Coronary artery (tissue), 2 donors: ENCODE measurements at regions not wholly inside any gene's neighbourhood (a gene's known extent, or its start where the extent isn't known, plus 50 kb on each side); places are given as distances from the start of the nearest gene placed in this dataset.

Experiments
- DNase-seq: peaks from one replicate; pipeline ENCODE4 v3.0.0-alpha.2; 2017; ENCODE audit warnings: low spot score
- H3K27ac ChIP-seq, 2 donors: fragments of 200-600 bp; sonication (generic); one replicate each; pipeline ENCODE4 v1.5.1; 2016 to 2019
- H3K4me3 ChIP-seq: fragments of 200-600 bp; sonication (generic); 2 replicates; pipeline ENCODE4 v1.5.1; 2016; ENCODE audit warnings: mild to moderate bottlenecking, moderate library complexity
- CTCF ChIP-seq: fragments of 200-600 bp; sonication (generic); IDR thresholded peaks from one replicate; pipeline ENCODE4 v1.5.1; 2019; ENCODE audit warnings: antibody characterized with exemption

DNA sequence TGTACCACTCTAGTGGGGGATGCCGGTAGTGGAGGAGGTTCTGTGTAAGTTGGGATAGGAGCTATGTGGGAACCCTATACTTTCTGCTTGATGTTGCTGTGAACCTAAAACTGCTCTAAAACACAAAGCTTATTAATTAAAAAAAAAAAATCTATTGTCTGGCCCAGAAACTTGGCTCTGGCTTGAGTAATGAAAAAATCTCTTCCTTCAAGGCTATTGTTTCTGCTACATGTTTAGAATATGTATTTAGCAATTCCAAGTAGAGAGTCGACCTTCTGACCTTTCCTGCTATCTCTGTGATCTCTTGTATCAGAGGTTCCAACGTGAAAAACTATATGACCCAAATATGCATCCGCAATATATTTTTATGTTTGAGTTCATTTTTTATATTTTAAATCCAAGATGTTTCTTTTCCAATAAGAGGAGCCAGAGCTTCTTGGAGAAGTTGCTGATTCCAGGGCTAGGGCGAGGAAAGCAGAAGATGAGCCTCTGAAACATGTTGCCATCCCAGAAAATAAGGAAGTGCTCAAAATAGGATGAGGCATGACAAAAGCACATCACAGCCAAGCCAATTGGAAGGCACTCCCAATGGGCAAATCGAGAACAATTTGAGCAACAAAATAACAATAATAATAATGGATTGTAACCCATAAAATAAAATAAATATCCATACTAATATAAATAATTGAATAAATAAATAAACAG is 184.6 kb upstream of the TMEM260 start:
- no peak for DNase-seq
- no peak for TF ChIP-seq CTCF
- no peak overlapping the region for H3K27ac ChIP-seq

DNA sequence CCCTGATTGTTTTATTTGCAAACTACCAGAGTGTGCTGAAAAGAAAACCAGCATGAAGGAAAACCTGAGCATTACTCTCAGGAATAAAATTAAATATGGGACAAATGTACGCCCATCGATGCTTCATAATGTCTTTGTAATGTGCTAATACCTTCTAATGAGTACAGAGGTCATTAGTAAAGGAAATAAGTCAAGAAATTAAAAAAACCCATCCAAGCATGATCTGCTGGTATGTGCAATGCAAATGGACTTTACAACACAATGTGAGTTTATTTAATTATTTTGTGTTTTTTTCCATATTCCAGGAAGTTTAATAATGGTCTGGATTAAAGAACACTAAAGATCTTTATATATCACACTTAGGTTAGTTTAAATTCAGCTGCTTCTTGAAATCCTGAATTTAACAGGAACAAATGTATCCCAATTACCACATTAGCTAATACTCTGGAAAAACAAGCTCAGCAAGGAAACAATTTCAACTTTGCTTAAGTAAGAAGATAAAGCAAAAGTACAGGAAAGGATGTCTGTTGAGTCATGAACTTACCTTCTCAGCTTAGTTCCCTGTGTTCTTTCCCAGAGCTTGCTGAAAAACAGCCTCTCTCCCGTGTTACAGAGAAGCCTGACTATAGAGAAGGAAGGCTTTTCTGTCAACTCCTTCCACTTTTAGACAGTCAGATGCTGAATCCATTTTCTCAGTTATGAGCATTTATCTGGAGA is 179.3 kb upstream of the TMEM260 start:
- no peak for TF ChIP-seq CTCF
- no peak overlapping the region for H3K4me3 ChIP-seq
- DNase-seq, result no peak
- no peak overlapping the region for H3K27ac ChIP-seq

More for the DNA sequence above, 184.6 kb upstream of the TMEM260 start:
- H3K4me3 ChIP-seq, result no peak overlapping the region

DNA sequence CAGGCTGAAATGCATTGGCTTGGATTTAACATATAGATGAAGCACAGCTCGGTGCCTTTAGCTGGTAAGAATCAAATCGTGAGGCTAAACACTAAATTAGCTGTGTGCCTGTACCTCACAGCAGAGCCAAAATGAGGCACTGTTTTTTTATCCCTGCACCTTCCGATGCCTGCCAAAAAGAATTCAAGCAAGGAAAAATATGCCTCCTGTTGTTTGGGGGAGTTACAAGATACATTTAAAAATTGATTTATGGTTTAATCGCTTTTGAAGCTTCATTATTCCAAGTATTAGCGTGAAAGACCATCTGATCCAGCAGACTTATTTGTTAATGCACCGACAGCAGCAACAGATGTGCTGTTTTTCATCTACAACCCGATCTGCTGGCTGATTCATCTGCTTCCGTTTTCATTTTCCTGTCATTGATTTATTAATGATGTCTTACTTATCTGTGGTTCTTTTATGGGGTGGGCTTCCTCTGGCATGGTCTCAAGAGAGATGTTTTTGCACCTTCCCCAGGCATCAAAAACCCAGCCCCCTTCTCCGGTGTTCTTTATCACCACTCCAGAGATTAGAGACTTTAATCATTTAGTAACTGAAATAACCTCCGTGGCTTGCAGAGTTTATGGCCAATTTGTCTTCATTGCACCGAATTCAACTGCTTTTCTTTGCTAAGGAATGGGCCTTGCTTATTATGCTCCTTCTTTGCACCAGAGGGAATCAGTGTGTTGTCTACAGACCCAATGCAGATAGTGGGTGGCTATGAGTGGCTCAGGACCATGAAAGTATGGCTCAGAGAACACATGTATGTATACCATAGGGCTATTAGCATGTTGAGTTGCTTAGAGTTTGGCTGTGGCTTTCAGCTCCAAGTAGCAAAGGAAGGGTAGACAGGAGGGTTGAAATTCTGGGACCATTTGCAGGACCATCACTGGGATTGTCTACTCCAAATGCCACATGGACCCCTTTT is 166.8 kb upstream of the TMEM260 start:
- DNase-seq, result no peak
- no peak for TF ChIP-seq CTCF
- Histone ChIP-seq H3K4me3 (no peak overlapping the region), H3K27ac (no peak overlapping the region)

GRCh38 chr14:56413721-56414120 is 165.9 kb upstream of the TMEM260 start:
- H3K27ac ChIP-seq, result no peak overlapping the region
- no peak for DNase-seq
- H3K4me3 ChIP-seq, result no peak overlapping the region
- TF ChIP-seq CTCF, result no peak

DNA sequence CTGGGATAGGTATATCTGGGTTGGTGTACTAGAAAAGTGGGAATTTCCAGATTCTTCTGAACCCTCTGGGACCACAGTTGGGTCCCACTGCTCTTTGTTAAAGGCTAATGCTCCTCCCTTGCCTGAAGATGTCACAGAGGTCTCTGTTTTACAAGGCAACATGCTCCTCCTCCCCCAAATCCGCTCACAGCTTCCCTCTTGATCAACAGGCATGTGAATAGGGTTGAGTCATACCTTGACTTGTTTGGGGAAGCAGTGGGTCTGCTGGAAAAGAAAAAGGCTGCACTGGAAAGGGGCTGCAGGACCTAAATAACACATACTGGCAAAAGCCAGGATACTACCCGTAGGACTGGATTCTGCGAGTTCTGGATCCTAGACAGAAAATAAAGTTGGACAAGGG is 165.4 kb upstream of the TMEM260 start:
- H3K27ac ChIP-seq, result no peak overlapping the region
- no peak for DNase-seq
- no peak overlapping the region for H3K4me3 ChIP-seq
- TF ChIP-seq CTCF, result no peak

GRCh38 chr14:56416213-56416612 is 163.4 kb upstream of the TMEM260 start:
- DNase-seq, result no peak
- TF ChIP-seq CTCF, result no peak
- H3K4me3 ChIP-seq, result no peak overlapping the region
- no peak overlapping the region for H3K27ac ChIP-seq
